ENCODE measurements at regions not wholly inside any gene's neighbourhood (a gene's known extent, or its start where the extent isn't known, plus 50 kb on each side); places are given as distances from the start of the nearest gene placed in this dataset.

- ATAC-seq (replicated peaks), result no peak
- no peak overlapping the region for H3K4me3 Mint-ChIP-seq
Observed at GRCh38 chr13:44158881-44159632, 214.6 kb upstream of the SERP2 start.

DNA sequence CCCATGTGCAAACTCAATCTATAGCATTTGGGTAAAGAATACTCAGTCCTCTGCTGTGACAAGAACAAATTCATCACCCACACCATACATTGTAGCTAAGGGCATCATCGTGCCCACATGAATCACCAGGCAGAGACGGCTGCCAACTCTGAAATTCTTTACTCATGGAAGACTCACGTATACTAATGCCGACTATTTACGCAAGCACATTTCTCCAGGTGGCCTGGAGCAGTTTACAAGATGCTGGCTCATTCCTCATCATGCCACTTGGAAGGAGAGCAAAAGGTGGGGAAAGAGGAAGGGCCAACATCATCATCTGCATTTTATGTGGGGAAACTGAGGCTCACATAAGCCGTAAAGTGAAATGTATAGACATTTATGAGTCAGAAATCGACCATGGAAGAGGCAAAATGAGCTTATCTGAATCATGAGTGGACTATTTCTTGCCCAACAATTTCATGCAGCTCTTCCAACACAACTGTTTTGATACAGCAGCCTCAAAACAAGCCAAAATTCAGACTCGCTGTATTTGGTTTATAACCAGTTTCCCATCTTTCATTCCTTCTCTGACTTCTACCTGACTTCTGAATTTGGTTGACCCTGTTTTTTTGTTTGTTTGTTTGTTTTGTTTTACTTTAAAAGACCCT lies 213.9 kb upstream of the SERP2 start:
- no peaks in the 10 kb centered on the region for H3K36me3 Mint-ChIP-seq (ENCODE audit: insufficient read depth)
- no peaks in the 10 kb centered on the region for H3K4me1 Mint-ChIP-seq (ENCODE audit: low read depth in 2 of 2)
- no peak for ATAC-seq (replicated peaks)
- no peak overlapping the region for H3K27ac Mint-ChIP-seq
- no peaks in the 10 kb centered on the region for H3K9me3 Mint-ChIP-seq
- DNase-seq, result no peak
- peaks cover 7 to 9% of the 10 kb centered on the region in 2 donors for H3K27me3 Mint-ChIP-seq
- no peak overlapping the region for H3K4me3 Mint-ChIP-seq

More at GRCh38 chr13:44158881-44159632, 214.6 kb upstream of the SERP2 start:
- Mint-ChIP-seq H3K9me3 (no peaks in the 10 kb centered on the region), H3K36me3 (ENCODE audit: insufficient read depth) (no peaks in the 10 kb centered on the region), H3K27me3 (peaks cover 7 to 9% of the 10 kb centered on the region in 2 donors), H3K27ac (no peak overlapping the region), H3K4me1 (ENCODE audit: low read depth in 2 of 2) (no peaks in the 10 kb centered on the region)
- no peak for DNase-seq

GRCh38 chr13:44160591-44161191 lies 212.9 kb upstream of the SERP2 start:
- Mint-ChIP-seq H3K27ac (no peak overlapping the region), H3K9me3 (no peaks in the 10 kb centered on the region), H3K27me3 (peaks cover 5 to 7% of the 10 kb centered on the region in 2 donors), H3K4me3 (no peak overlapping the region), H3K36me3 (ENCODE audit: insufficient read depth) (no peaks in the 10 kb centered on the region), H3K4me1 (ENCODE audit: low read depth in 2 of 2) (no peaks in the 10 kb centered on the region)
- no peak for ATAC-seq (replicated peaks)
- DNase-seq, result no peak

DNA sequence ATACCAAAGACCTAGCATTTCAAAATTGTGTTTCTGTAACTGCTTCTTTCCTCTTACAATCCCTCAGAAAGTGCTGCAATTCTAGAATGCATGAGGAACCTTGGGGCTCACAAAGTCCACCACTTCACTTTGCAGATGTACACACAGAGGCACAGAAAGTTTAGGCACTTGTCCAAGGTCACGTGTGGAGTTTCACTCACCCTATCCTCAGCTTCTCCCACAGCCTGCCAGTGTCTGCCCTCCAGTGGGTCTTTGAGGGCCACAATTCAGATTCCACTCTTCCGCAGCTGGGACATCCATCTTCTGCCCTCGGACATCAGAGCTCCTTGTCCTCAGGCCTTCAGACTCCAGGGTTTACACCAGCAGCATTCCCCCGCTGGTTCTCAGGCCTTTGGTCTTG lies 210.5 kb upstream of the SERP2 start:
- Mint-ChIP-seq H3K27me3 (peaks cover 0 to 7% of the 10 kb centered on the region in 2 donors), H3K4me1 (ENCODE audit: low read depth in 2 of 2) (no peaks in the 10 kb centered on the region), H3K27ac (no peak overlapping the region), H3K9me3 (no peaks in the 10 kb centered on the region), H3K4me3 (no peak overlapping the region), H3K36me3 (ENCODE audit: insufficient read depth) (no peaks in the 10 kb centered on the region)
- DNase-seq (no peak), ATAC-seq (replicated peaks) (no peak)

DNA sequence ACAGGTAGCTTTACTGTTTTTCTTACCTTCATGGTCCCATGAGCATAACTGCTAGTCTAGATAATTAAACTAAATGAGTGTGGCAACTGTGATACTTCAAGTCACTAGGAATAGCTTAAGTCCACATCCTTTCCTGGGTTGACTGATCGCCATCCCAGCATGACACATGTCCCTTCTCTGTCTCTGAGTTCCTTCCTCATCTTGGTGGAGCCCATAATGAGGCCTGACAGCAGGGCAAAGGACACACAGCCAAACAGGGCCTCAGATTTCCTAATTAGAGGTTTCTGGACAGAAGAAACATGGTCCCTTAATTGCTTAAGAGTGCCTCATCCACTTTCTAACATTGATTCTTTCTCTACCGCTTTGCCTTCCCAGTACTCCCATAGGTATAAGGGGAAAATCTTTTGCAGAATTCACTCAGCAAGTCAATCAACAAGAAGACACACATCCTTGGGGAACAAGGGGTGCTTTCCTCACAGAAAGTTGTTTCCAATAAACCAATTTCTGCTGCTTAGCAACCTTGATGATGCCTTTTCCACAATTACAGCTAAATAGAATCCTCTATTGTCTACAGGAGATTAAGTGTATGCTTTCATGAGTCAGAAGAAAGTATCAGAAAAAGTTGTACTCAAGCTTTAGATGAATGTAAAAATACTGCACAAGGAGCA lies 208.3 kb upstream of the SERP2 start:
- no peak for ATAC-seq (replicated peaks)
- no peaks in the 10 kb centered on the region for H3K36me3 Mint-ChIP-seq (ENCODE audit: insufficient read depth)
- H3K4me1 Mint-ChIP-seq (ENCODE audit: low read depth in 2 of 2), result no peaks in the 10 kb centered on the region
- no peak for DNase-seq
- H3K9me3 Mint-ChIP-seq, result no peaks in the 10 kb centered on the region
- H3K27me3 Mint-ChIP-seq, result no peaks in the 10 kb centered on the region
- no peak overlapping the region for H3K4me3 Mint-ChIP-seq
- H3K27ac Mint-ChIP-seq, result no peak overlapping the region

DNA sequence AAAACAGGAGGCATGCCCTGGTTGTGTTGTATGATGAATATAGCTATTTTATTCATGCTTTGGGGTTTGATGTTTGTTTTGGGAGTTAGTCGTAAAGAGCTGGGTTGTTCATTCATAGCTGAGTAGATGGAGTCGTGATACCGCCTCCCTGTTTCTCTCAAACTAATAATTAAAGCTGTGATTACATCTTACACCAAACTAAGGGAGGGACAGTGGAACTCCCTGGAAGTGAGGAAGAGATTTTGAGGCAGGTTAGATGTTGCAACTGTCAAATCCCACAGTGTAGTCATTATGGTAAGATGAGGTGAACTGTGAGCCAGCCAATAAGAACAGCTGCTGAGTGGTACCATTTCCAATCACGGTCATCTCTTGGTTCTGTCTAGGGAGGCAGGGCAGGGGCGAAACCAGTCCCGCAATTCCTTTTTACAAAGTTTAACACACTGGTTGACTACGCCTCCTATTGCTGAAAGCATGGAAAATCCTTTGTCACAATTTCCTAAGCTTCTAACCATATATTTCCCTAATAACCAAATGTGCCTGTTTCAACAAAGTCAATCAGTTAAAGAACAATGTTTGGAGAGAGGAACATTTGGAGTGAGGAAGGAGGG lies 207.6 kb upstream of the SERP2 start:
- no peaks in the 10 kb centered on the region for H3K36me3 Mint-ChIP-seq (ENCODE audit: insufficient read depth)
- DNase-seq (no peak), ATAC-seq (replicated peaks) (no peak)
- no peaks in the 10 kb centered on the region for H3K9me3 Mint-ChIP-seq
- H3K27me3 Mint-ChIP-seq, result no peaks in the 10 kb centered on the region
- H3K4me3 Mint-ChIP-seq, result no peak overlapping the region
- no peak overlapping the region for H3K27ac Mint-ChIP-seq
- H3K4me1 Mint-ChIP-seq (ENCODE audit: low read depth in 2 of 2), result no peaks in the 10 kb centered on the region

GRCh38 chr13:44169018-44169911 lies 204.4 kb upstream of the SERP2 start:
- ATAC-seq (replicated peaks) (no peak), DNase-seq (no peak)
- H3K4me3 Mint-ChIP-seq, result no peak overlapping the region
- no peaks in the 10 kb centered on the region for H3K36me3 Mint-ChIP-seq (ENCODE audit: insufficient read depth)
- H3K4me1 Mint-ChIP-seq (ENCODE audit: low read depth in 2 of 2), result no peaks in the 10 kb centered on the region
- H3K9me3 Mint-ChIP-seq, result no peaks in the 10 kb centered on the region
- H3K27ac Mint-ChIP-seq, result no peak overlapping the region
- H3K27me3 Mint-ChIP-seq, result no peaks in the 10 kb centered on the region

DNA sequence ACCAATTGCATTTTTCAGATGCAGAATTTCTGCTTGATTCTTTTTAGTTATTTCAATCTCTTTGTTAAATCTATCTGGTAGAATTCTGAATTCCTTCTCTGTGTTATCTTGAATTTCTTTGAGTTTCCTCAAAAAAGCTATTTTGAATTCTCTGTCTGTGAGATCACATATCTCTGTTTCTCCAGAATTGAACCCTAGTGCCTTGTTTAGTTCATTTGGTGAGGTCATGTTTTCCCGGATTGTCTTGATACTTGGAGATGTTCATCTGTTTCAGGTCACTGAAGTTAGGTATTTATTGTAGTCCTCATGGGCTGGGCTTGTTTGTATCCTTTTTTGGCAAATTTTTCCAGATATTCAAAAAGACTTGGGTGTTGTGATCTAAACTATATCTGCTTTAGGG lies 202.9 kb upstream of the SERP2 start:
- ATAC-seq (replicated peaks), result no peak
- H3K27ac Mint-ChIP-seq, result no peak overlapping the region
- no peaks in the 10 kb centered on the region for H3K4me1 Mint-ChIP-seq (ENCODE audit: low read depth in 2 of 2)
- no peaks in the 10 kb centered on the region for H3K36me3 Mint-ChIP-seq (ENCODE audit: insufficient read depth)
- H3K9me3 Mint-ChIP-seq, result no peaks in the 10 kb centered on the region
- no peak for DNase-seq
- peaks cover 0 to 3% of the 10 kb centered on the region in 2 donors for H3K27me3 Mint-ChIP-seq
- H3K4me3 Mint-ChIP-seq, result no peak overlapping the region

DNA sequence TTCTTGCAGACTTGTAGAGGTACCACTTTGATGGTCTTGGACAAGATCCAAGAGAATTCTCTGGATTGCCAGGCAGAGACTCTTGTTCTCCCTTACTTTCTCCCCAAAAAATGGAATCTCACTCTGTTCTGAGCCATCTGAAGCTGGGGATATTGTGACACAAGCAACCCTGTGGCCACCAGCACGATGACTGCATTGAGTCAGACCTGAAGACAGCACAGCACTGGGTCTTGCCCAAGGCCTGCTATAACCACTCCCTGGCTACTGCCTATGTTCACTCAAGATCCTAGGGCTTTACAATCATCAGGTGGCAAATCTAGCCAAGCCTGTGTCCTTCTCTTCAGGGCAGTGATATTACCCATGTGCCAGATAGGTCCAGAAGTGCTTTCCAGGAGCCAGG lies 202.5 kb upstream of the SERP2 start:
- no peak overlapping the region for H3K4me3 Mint-ChIP-seq
- H3K27me3 Mint-ChIP-seq, result peaks cover 2 to 8% of the 10 kb centered on the region in 2 donors
- H3K27ac Mint-ChIP-seq, result no peak overlapping the region

DNA sequence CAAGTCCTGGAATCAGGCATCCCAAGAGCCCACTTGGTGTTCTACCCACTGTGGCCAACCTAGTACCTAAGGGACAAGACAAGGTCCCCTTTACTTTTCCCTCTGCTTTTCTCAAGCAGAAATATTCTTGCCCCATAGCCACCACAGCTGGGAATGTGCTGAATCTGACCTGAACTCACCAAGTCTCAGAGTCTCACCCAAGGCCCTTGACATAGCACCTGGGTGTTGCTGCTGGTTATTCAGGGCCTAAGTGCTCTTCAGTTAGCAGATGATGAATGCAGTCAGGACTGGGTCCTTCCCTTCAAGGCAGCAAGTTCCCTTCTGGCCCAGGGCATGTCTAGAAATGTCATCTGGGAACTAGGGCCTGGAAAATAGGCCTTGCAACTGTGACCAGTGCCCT lies 201.8 kb upstream of the SERP2 start:
- ATAC-seq (replicated peaks) (no peak), DNase-seq (no peak)
- H3K4me3 Mint-ChIP-seq, result no peak overlapping the region
- H3K9me3 Mint-ChIP-seq, result no peaks in the 10 kb centered on the region
- H3K27me3 Mint-ChIP-seq, result peaks cover 5 to 10% of the 10 kb centered on the region in 2 donors
- H3K36me3 Mint-ChIP-seq (ENCODE audit: insufficient read depth), result no peaks in the 10 kb centered on the region
- no peak overlapping the region for H3K27ac Mint-ChIP-seq
- no peaks in the 10 kb centered on the region for H3K4me1 Mint-ChIP-seq (ENCODE audit: low read depth in 2 of 2)

More for the DNA sequence above, 202.5 kb upstream of the SERP2 start:
- no peaks in the 10 kb centered on the region for H3K36me3 Mint-ChIP-seq (ENCODE audit: insufficient read depth)
- no peak for DNase-seq
- no peaks in the 10 kb centered on the region for H3K4me1 Mint-ChIP-seq (ENCODE audit: low read depth in 2 of 2)
- ATAC-seq (replicated peaks), result no peak
- H3K9me3 Mint-ChIP-seq, result no peaks in the 10 kb centered on the region

GRCh38 chr13:44172281-44172810 lies 201.3 kb upstream of the SERP2 start:
- Mint-ChIP-seq H3K9me3 (no peaks in the 10 kb centered on the region), H3K27me3 (peaks cover 5 to 10% of the 10 kb centered on the region in 2 donors), H3K36me3 (ENCODE audit: insufficient read depth) (no peaks in the 10 kb centered on the region), H3K27ac (no peak overlapping the region), H3K4me3 (no peak overlapping the region), H3K4me1 (ENCODE audit: low read depth in 2 of 2) (no peaks in the 10 kb centered on the region)
- no peak for ATAC-seq (replicated peaks)
- DNase-seq, result no peak

DNA sequence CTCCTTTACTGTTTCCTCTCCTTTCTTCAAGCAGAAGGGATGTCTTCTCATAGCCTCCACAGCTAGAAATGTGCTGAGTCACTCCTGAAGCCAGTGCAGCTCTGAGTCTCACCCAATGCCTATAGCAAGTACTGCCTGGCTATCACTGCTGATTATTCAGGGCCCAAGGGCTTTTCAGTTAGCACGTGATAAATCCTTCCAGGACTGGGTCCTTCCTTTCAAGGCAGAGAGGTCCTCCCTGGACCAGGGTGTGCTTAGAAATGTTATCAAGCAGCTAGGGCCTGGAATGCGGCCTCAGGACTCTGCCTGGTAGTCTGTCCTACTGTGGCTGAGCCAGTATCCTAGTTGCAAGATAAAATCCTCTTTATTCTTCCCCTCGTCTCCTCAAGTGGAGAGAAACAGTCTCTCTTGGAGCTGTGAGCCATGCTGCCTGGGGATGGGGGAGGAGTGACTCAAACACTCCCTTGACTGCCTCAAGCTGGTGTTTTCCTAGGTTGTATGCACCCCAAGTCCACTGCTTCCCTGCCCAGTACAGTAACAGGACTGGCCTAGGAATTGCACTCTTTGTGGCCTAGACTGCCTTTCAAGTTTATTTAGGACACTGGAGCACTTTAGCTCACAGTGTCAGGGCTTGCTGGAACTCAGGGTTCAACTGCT lies 198.7 kb upstream of the SERP2 start:
- no peaks in the 10 kb centered on the region for H3K9me3 Mint-ChIP-seq
- H3K4me1 Mint-ChIP-seq (ENCODE audit: low read depth in 2 of 2), result no peaks in the 10 kb centered on the region
- no peak for DNase-seq
- H3K27ac Mint-ChIP-seq, result no peak overlapping the region
- no peaks in the 10 kb centered on the region for H3K36me3 Mint-ChIP-seq (ENCODE audit: insufficient read depth)
- H3K27me3 Mint-ChIP-seq, result peaks cover 10 to 27% of the 10 kb centered on the region in 2 donors
- ATAC-seq (replicated peaks), result no peak
- no peak overlapping the region for H3K4me3 Mint-ChIP-seq

All from effector memory CD8-positive, alpha-beta T cell (primary cell).